GM21515 (cell line): ENCODE measurements at regions not wholly inside any gene's neighbourhood (a gene's known extent, or its start where the extent isn't known, plus 50 kb on each side); places are given as distances from the start of the nearest gene placed in this dataset.

Experiments used
- ATAC-seq: cut with Tn5 transposase; IDR thresholded peaks from one replicate; pipeline ENCODE4 v1.9.1; 2021; ENCODE audit not compliant: unreplicated experiment

DNA sequence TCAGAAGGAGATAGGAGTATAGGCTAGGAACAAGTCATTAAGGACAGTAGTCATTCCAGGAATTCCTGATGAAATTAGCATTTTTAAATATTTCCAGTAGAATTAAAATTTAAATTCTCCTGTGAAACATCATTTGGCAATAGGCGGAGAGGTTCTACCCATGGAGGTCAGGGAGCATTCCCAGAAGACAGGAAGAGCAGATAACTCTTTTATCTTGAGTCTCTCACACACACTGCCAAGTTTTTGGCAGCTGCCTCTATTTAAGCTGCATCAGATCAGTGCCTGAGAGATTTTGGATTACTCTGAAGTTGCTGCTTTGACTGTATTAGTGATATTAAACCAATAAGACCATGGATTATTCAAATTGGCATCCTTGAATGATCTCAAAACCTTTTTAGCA, 714.7 kb downstream of the EPHA4 start:
- no peak for ATAC-seq

DNA sequence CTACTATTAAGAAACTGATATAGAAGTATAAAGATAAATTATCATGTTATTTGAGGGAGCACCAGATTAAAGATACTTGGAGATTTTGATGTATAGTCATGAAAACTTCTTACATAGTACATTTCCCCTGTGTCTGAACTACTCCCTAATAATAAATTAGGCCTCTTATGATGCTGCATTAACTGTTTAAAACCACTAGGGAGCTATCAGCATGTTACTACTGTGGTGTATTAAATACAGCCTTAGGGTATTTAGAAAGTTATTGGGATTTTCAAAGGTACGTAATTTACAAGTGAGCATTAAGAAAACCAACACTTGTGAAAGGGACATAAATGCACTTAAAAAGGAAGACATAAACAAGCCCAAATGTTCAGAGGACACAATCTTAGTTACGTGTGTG, 714.0 kb downstream of the EPHA4 start:
- no peak for ATAC-seq

DNA sequence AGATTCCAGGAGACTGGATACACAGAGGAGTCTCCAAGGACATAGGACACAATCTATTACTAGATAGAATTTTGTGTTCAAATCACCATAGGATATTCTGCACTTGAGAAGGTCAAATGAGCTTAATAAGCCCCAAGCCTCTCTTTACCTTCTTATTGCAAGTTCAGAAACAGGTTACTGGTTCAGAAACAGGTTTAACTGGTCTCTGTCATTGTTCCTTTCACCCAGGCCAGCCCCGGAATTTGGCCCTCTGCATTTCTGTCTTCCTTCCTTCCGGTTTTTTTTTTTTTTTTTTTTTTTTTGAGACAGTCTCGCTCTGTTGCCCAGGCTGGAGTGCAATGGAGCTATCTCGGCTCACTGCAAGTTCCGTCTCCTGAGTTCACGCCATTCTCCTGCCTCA, 700.2 kb downstream of the EPHA4 start:
- no peak for ATAC-seq

DNA sequence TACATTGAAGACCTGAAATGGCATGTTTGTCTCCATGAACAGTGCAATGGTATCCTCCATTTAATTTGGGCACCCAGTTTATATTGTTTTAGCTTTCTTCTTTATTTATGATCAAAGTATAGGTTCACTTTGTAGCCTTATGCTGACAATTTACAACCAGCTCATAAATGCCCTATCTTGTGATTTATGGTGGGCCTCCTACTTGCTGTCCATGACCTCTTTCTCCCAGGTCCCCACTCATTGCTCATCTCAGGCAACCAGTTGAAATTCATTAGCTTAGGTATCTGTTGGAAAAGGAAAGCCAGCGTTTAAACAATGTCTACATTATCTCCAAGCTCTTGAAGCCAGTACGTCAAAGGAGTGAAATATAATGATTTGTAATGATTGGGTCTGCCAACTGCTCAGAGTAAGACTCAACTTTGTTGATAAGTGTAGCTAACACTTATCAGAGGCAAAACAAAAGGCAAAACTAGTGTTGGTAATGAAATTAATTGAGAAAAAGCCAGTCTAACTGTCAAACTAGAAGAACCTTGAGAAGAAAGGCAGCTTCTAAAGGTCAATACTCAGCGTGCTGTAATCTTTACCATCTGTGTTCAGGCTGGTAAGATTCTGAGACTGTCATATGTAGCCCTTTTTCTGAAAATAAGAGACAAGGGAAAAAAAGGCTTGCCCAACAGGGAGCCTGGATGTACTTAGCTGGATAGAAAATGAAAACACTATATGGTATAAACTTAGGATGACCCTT, 695.9 kb downstream of the EPHA4 start:
- no peak for ATAC-seq

DNA sequence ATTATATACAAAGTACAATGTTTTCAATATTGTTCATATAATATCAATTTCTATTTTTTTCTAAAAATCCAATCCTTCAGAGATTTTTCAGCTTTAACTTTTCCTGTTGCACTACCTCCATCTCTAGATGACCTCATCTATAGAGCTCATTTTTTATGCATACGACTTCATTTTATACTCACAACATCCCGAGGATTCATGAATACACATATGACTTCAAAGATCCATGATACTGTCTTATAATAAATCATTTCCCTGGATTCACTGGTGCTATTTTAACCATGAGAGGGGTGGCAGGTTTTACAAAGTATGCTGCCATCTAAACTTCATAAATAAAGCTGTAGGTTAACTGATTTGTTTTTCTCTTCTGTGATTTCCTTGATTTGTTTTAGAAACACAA, 694.6 kb downstream of the EPHA4 start:
- ATAC-seq = no peak

DNA sequence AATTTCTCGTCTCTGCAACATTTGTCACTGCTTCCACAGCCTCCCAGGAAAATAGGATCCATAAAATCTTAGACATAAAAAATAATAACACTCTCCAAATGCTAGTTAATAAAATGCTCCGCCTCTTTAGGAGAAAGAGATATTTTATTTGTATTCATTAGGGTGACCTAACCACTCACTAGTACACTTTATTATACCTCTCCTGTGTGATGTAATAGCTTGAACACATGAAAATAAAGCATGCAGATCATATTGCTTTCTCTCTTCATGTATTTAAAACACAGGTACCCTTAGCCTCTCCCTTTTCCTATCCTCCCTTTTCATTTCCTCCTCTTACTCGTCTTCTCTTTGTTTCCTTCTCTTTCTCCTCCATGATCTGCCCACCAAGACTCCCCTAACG, 694.2 kb downstream of the EPHA4 start:
- no peak for ATAC-seq

DNA sequence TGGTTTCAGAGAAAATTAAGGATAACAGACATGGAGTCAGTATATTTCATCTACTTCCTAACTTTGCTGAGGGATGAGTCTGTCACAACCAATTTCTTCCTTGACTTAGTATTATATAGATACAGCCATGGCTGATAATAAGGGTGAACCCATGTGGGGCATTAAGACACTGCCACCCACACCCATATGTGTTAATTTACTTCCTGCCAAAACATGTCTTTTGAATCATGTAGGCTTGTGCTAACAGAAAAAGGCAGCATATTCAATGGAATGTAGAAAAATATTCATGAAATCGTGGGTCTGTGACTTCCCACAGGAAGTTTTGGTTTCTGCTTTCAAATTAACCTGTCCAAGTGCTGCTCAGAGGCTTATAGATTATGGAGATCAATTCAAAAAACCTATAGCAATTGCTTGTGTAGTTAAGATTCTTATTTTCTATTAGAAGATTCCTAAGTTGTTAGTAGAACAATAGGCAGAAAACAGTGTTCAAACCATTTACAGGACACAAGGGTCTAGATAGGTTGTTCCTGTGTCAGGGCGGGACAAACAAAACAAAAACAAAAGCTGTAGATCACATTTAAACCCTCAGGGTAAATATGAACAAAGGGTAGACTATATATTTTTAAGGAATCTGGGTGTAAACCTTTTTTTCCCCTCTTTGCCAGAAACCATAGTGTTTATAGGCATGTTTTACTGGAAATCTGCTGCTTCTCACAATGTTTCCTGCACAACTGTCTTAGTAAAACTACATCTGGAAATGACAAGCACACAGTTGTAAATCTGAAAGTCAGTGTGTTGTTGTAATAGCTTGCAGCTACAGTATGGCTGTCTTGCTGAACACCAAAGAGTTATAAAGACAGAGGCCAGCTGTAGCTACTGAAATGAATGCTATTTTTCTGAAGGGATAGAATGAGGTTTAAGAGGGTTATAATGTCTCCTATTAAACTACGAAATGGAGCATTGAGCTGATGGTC, 691.2 kb downstream of the EPHA4 start:
- ATAC-seq = no peak

DNA sequence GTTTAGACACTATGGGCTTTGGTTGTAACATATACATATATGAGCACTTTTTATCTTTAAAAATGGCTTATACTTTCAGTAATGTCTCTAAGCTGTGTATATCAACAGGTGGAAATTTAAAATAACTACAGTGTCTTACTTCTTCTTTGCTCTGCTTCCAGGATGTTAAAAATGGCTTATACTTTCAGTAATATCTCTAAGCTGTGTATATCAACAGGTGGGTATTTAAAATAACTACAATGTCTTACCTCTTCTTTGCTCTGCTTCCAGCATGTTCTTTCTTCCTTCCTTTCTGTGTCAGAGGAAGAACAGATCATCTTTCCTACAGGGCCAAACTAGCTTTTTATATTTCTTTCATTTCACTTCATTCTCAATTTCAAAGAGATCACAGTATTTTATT, 689.6 kb downstream of the EPHA4 start:
- ATAC-seq = no peak

DNA sequence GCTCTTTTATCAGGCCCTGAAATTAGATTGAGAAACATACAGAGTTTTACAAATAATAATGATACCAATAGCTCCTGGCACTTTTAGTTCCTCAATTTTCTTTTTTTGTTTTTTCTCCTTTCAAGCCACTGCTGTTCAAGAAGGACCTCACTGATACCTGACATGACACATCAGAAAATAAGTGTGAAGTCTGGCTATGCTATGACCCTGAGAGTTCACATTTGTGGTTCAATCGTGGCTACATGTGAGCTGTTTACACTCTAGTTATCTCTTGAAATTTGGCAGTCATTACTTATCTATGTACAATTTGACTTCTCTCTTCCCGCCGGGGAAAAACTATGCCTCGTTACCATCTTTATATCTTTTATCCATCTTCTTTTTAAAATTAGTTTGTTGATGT, 686.5 kb downstream of the EPHA4 start:
- ATAC-seq = no peak

DNA sequence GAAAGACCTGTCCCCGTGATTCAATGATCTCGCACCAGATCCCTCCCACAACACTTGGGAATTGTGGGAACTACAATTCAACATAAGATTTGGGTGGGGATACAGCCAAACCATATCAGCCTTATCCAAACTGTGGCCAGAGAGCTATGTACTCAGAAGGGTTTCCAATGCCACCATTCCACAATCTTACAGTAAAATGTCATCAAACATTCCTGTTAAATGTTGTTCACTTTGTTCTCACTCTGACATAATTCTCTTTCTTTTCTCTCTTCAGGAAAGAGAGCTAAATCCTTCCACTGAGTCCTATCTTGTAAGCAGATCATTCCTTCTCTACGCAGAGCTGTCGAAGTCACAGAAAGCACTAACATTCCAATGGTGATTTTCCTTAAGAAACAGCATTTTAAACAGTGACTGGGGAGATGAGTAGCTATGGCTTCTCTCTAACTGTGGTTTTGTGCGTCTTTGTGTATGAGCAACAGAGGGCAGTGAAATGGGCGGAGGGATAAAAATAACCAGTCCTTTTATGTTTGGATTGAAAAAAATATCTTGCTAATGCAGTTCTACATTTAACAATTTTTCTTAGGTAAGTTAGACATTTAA, 684.7 kb downstream of the EPHA4 start:
- no peak for ATAC-seq

DNA sequence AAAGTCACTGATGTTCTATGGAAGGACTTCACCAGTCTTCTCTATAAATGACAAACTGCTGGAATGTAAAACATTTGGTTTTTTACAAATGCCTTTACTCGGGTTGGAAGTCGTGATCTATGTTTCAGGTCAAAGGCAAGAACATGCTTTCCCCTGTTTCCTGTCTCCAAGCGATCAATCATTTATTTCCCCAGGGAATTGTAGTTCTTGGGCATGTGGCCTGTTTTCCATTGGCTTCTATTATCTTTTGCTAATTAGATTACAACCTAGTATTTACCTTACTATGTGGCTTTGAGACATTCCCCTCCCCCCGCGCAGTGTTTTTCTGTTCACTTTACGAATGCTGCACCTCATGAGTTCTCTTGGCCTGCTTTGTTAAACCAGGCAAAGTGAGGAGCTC, 684.2 kb downstream of the EPHA4 start:
- ATAC-seq = no peak

DNA sequence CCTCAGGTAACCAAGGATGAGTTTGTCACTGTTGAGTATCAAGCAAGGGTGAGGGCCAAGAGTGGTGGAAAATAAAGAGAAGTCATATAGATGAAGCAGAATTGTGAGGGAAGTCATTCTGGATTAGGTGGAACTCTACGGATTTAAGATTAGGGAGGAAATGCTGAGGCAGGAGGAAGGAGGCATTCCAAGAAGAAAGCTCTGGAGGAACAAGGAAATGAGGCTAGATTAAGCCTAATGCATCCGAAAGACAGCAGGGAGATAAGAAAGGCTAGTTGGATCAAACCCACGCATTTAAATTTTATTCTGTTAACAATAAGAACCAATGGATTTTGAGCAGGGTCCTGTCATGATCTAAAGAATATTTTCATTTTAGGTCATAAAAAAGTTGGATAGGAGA, 681.2 kb downstream of the EPHA4 start:
- no peak for ATAC-seq

DNA sequence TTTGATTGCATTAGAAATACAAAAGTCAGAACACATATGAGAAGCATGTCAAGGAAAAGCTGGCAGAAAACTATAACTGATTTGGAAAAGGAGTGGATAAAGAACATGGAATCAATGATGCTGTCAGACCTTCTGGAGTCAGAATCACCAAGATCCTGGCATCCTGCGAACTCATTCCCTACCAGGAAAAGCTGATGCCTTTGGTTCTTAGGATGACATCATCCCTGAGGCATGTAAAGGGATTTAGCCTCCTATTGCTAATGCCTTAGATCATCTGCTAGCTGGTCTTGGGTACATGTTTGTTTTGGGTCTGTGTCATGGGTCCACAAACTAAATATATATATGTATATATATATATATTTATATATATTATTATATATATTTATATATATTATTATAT, 680.7 kb downstream of the EPHA4 start:
- no peak for ATAC-seq

DNA sequence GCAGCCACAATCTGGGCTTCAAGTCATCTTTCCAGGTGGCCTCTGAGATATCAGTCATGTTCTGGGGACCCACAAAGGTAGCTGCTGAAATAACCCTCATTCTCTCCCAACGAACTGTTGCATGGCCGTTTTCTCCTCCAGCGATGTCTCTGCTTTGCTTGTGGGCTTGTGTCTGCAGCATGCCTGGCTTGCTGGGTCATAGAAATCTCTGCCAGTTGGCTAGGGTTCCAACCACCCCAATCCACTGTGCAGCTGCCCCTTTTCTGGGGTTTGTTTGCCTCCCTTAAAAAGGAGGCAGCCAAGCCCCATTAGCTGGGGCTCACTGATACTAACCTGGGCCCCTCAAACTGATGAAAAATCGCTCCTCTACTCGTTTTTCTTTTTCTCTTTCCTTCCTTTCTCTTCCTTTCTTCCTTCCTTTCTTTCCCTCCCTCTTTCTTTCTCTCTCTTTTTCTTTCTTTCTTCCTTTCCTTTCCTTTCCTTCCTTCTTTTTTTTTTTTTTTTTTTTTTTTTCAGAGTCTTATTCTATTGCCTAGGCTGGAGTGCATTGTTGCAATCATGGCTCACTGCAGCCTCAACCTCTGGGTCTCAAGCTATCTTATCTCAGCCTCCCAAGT, 680.0 kb downstream of the EPHA4 start:
- no peak for ATAC-seq

DNA sequence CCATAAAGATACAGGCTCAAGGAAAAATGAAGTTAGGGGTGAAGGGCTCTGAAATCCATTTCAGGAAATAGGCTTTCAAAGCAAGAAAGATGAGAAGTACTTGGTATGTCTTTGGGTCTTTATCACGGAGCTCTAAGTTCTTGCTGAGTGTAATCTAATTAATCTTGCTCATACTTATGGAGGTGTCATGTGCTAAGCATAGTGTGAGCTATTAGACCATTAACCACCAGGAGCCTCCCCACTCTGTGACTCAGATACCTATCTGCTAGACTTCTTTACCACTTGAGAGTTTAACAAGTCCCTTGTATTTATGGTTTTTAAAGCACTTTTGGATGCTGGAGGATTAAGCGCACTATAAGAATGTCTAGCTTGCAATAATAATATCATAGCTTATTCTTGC, 678.7 kb downstream of the EPHA4 start:
- ATAC-seq = no peak

DNA sequence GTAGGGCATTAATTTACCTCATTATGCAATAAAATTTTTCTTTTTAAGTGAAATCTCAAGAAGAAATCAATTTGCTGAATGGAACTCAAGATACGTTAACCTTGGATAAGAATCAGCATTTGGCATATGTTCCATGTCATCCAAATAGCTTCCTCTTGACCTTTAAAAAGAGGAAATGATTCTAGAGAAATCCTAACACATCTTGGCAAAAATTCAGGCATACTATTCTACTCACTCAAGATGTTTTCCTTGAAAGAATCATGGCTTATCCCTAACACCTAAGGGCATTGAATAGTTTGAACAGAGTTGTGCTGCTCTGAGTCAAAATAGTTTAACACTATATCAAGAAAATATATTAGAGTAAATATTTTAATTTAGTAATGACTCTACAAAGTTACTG, 678.0 kb downstream of the EPHA4 start:
- ATAC-seq = no peak

DNA sequence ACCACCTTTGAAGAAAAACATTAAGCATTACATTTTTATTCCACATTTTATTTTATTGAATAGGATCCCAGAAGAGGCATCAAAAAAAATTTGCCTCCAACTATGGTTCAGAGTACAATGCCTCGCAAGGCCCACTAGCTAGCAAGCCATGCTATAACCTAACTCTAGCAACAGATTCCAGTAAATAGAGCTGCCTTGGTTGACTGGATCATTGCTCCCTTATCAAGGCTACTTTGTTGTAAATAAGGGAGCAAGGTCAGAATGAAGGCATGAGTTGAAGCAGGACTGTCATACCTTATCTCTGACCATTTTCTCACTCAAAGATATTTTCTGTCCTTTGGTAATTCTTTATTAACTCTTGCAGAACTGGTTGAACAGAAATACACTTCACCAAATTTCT, 672.6 kb downstream of the EPHA4 start:
- ATAC-seq = no peak

DNA sequence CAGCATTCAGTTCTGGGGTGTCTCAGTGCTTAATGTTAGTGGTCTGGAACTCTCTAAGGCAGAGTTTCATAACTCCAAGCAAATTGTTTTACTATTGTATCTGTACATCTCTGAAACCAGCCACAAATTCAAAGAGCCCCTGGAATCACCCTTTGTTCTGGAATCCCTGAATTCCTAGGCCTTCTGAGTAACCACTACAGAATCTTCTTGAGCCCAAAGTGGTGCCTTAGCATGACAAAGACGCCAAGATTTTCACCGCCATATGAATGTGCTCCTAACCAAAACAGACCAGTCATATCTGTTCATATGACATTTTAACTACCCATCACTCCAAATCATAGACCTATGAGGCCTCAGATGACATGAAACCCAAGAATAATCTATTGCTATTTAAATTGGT, 668.1 kb downstream of the EPHA4 start:
- ATAC-seq = no peak

DNA sequence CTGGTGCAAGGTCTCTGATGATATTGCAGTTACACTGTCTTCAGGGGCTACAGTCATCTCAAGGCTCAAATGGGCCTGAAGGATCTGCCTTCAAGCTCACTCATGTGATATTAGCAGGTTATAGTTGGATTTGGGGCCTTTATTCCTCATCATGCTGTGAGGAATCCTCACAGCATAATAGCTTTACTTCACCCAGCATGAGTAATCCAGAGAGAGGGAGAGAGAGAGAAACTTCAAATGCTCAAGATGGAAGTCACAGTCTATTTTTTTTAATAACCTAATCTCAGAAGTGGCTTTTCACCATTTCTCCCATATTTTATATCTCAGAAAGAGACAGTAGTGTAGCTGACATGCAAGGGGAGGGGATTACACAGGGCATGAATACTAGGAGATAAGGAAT, 658.7 kb downstream of the EPHA4 start:
- no peak for ATAC-seq

DNA sequence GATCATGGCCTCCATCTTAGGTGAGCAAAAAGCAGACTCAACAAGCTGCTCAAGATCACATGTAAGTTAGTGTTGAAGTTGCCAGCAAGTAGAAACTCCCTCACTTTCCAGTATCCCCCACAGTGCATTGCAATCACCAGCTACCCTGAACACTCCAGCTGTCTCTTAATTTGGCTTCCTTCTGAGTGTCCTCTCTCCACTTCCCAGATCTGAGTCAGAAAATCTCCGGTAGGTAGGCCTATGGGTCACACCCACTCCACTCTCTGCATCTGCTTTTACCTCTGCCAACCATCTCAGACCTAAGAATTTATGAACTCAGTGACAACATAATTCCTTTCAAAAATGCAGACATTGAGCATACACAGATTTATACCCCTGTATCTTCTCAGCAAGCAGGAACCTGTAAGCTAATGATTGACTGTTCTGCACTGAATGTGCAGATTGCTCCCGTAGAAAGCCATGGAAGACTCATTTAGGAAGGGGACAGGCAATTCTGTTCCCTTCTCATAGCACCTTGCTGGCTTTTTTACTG, 656.9 kb downstream of the EPHA4 start:
- ATAC-seq = no peak

DNA sequence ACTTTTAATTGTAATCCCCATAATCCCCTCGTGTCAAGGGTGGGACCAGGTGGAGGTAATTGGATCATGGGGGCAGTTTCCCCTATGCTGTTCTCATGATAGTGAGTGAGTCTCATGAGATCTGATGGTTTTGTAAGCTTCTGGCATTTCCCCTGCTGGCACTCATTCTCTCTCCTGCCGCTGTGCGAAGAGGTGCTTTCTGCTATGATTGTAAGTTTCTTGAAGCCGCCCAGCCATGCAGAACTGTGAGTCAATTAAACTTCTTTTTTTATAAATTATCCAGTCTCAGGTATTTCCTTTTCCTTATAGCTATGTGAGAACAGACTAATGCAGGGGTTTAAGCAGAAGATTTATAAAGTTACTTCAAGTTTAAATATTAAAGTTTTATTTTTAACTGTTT, 655.2 kb downstream of the EPHA4 start:
- ATAC-seq = no peak
